ENCODE measurements at regions not wholly inside any gene's neighbourhood (a gene's known extent, or its start where the extent isn't known, plus 50 kb on each side); places are given as distances from the start of the nearest gene placed in this dataset.

- no peak for DNase-seq (ENCODE audit: low read depth)
- no peak for TF ChIP-seq CTCF (conservative IDR thresholded peaks at IDR 0.05; ENCODE audit: low read depth, low read length)
- H3K4me3 ChIP-seq (ENCODE audit: low read depth, low read length): no peak overlapping the region
Measured at GRCh38 chr14:56896231-56896630, 86.0 kb upstream of the OTX2 start.

- DNase-seq (ENCODE audit: low read depth): no peak
- TF ChIP-seq CTCF (conservative IDR thresholded peaks at IDR 0.05; ENCODE audit: low read depth, low read length): no peak
- no peak overlapping the region for H3K4me3 ChIP-seq (ENCODE audit: low read depth, low read length)
Measured at GRCh38 chr14:56895154-56895553, 84.9 kb upstream of the OTX2 start.

GRCh38 chr14:56894591-56894991 lies 84.3 kb upstream of the OTX2 start:
- TF ChIP-seq CTCF (conservative IDR thresholded peaks at IDR 0.05; ENCODE audit: low read depth, low read length): no peak
- no peak for DNase-seq (ENCODE audit: low read depth)

GRCh38 chr14:56892959-56893358 lies 82.7 kb upstream of the OTX2 start:
- no peak for TF ChIP-seq CTCF (conservative IDR thresholded peaks at IDR 0.05; ENCODE audit: low read depth, low read length)
- DNase-seq (ENCODE audit: low read depth): no peak
- no peak overlapping the region for H3K4me3 ChIP-seq (ENCODE audit: low read depth, low read length)

More at GRCh38 chr14:56894591-56894991, 84.3 kb upstream of the OTX2 start:
- H3K4me3 ChIP-seq (ENCODE audit: low read depth, low read length): no peak overlapping the region

GRCh38 chr14:56891226-56891625 lies 80.9 kb upstream of the OTX2 start:
- TF ChIP-seq CTCF (conservative IDR thresholded peaks at IDR 0.05; ENCODE audit: low read depth, low read length): no peak
- H3K4me3 ChIP-seq (ENCODE audit: low read depth, low read length): no peak overlapping the region
- DNase-seq (ENCODE audit: low read depth): no peak

- no peak for DNase-seq (ENCODE audit: low read depth)
- H3K4me3 ChIP-seq (ENCODE audit: low read depth, low read length): no peak overlapping the region
- TF ChIP-seq CTCF (conservative IDR thresholded peaks at IDR 0.05; ENCODE audit: low read depth, low read length): no peak
Measured at GRCh38 chr14:56889705-56890104, 79.4 kb upstream of the OTX2 start.

- no peak for TF ChIP-seq CTCF (conservative IDR thresholded peaks at IDR 0.05; ENCODE audit: low read depth, low read length)
- H3K4me3 ChIP-seq (ENCODE audit: low read depth, low read length): no peak overlapping the region
- no peak for DNase-seq (ENCODE audit: low read depth)
Measured at GRCh38 chr14:56888274-56888673, 78.0 kb upstream of the OTX2 start.

Measured in choroid plexus epithelial cell (primary cell).